Astrocyte (in vitro differentiated cells and primary cell): ENCODE measurements at regions not wholly inside any gene's neighbourhood (a gene's known extent, or its start where the extent isn't known, plus 50 kb on each side); places are given as distances from the start of the nearest gene placed in this dataset.

Source experiments
- DNase-seq: peaks from one replicate; pipeline ENCODE4 v3.0.0-alpha.2; 2010; ENCODE audit warnings: low read depth
- FAIRE-seq: peaks from 2 replicates; lab custom pipeline; 2011; peaks lifted over from hg19 to GRCh38; lab: Jason Lieb, UNC
- H2AFZ ChIP-seq: 2 replicates; pipeline ENCODE4 v1.6.0; 2012; ENCODE audit warnings: low read depth, low read length, inconsistent platforms
- H3K27ac ChIP-seq: 2 replicates; pipeline ENCODE4 v1.5.1; 2011; ENCODE audit warnings: low read depth, low read length, inconsistent platforms
- H3K27me3 ChIP-seq: 2 replicates; pipeline ENCODE4 v1.6.0; 2011; ENCODE audit warnings: low read length, inconsistent platforms; ENCODE audit not compliant: insufficient read depth
- H3K36me3 ChIP-seq: 2 replicates; pipeline ENCODE4 v1.5.1; 2011; ENCODE audit warnings: low read length, inconsistent platforms; ENCODE audit not compliant: insufficient read depth
- H3K4me1 ChIP-seq: 2 replicates; pipeline ENCODE4 v1.5.1; 2011; ENCODE audit warnings: low read length, inconsistent platforms; ENCODE audit not compliant: insufficient read depth
- H3K4me2 ChIP-seq: 2 replicates; pipeline ENCODE4 v1.6.0; 2012; ENCODE audit warnings: low read length, inconsistent platforms
- H3K4me3 ChIP-seq: 2 replicates; pipeline ENCODE4 v1.5.1; 2011; ENCODE audit warnings: low read depth, mild to moderate bottlenecking, low read length, inconsistent platforms; ENCODE audit not compliant: insufficient read depth
- H3K79me2 ChIP-seq: 2 replicates; pipeline ENCODE4 v1.6.0; 2012; ENCODE audit warnings: mild to moderate bottlenecking, low read length, inconsistent platforms; ENCODE audit not compliant: insufficient read depth
- H3K9ac ChIP-seq: 2 replicates; pipeline ENCODE4 v1.6.0; 2012; ENCODE audit warnings: mild to moderate bottlenecking, low read length, inconsistent platforms
- H3K9me3 ChIP-seq: 2 replicates; pipeline ENCODE4 v1.5.1; 2012; ENCODE audit warnings: low read depth, mild to moderate bottlenecking, low read length, inconsistent platforms; ENCODE audit not compliant: insufficient read depth
- H4K20me1 ChIP-seq: 2 replicates; pipeline ENCODE4 v1.6.0; 2012; ENCODE audit warnings: low read length, inconsistent platforms; ENCODE audit not compliant: insufficient read depth
- H3K27ac Mint-ChIP-seq: one replicate; pipeline ENCODE4 v1.8.0; 2021; ENCODE audit warnings: mild to moderate bottlenecking, mixed read lengths; ENCODE audit not compliant: unreplicated experiment
- H3K27me3 Mint-ChIP-seq: one replicate; pipeline ENCODE4 v1.8.0; 2021; ENCODE audit warnings: low read depth, mixed read lengths; ENCODE audit not compliant: unreplicated experiment
- H3K36me3 Mint-ChIP-seq: one replicate; pipeline ENCODE4 v1.8.0; 2021; ENCODE audit warnings: low read depth, mixed read lengths; ENCODE audit not compliant: unreplicated experiment
- H3K4me1 Mint-ChIP-seq: one replicate; pipeline ENCODE4 v1.8.0; 2021; ENCODE audit warnings: low read depth, mixed read lengths; ENCODE audit not compliant: unreplicated experiment
- H3K4me3 Mint-ChIP-seq: one replicate; pipeline ENCODE4 v1.8.0; 2021; ENCODE audit warnings: mild to moderate bottlenecking, moderate library complexity, mixed read lengths; ENCODE audit not compliant: unreplicated experiment
- H3K9me3 Mint-ChIP-seq: one replicate; pipeline ENCODE4 v1.8.0; 2021; ENCODE audit warnings: mild to moderate bottlenecking, mixed read lengths; ENCODE audit not compliant: unreplicated experiment
- EZH2 ChIP-seq: IDR thresholded peaks from 2 replicates; pipeline ENCODE4 v1.6.1; 2012; ENCODE audit warnings: mild to moderate bottlenecking, low read length, inconsistent platforms; ENCODE audit not compliant: insufficient read depth
- TF ChIP-seq, protein P1 (sequence below): IDR thresholded peaks from 2 replicates; pipeline ENCODE4 v1.5.1; 2011; ENCODE audit warnings: low read depth, mild to moderate bottlenecking, inconsistent platforms, low read length, moderate library complexity; ENCODE audit not compliant: insufficient read depth

DNA sequence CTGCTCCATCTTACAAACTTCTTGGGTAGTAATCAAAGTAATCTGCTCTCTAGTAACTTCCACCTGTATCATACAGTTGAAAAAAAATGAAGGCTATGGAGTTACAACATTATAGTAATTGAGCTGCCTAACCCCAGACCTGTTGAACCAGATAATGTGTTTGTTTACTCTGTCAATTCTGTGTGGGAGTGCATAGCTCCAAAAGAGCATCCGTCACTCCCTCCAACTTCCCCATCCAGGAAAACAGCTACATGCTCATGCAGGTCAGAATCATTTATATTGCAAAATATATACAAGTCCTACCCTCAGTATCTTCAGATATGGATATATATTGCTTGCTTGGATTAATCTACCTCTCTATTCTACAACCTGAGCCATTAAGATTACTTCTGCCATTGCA, 244.0 kb upstream of the ANO5 start:
- Mint-ChIP-seq H3K9me3 (no peaks in the 10 kb centered on the region), H3K4me1 (no peaks in the 10 kb centered on the region), H3K36me3 (no peaks in the 10 kb centered on the region), H3K4me3 (no peak overlapping the region), H3K27ac (no peak overlapping the region), H3K27me3 (no peaks in the 10 kb centered on the region)
- Histone ChIP-seq H3K27me3 (no peaks in the 10 kb centered on the region), H3K4me3 (no peak overlapping the region), H2AFZ (no peak overlapping the region), H3K9ac (no peak overlapping the region), H3K9me3 (peaks cover 2% of the 10 kb centered on the region), H3K4me1 (no peaks in the 10 kb centered on the region), H3K36me3 (no peaks in the 10 kb centered on the region), H3K27ac (no peak overlapping the region), H3K79me2 (no peaks in the 10 kb centered on the region), H4K20me1 (no peaks in the 10 kb centered on the region), H3K4me2 (no peak overlapping the region)
- TF ChIP-seq, protein P1, sequence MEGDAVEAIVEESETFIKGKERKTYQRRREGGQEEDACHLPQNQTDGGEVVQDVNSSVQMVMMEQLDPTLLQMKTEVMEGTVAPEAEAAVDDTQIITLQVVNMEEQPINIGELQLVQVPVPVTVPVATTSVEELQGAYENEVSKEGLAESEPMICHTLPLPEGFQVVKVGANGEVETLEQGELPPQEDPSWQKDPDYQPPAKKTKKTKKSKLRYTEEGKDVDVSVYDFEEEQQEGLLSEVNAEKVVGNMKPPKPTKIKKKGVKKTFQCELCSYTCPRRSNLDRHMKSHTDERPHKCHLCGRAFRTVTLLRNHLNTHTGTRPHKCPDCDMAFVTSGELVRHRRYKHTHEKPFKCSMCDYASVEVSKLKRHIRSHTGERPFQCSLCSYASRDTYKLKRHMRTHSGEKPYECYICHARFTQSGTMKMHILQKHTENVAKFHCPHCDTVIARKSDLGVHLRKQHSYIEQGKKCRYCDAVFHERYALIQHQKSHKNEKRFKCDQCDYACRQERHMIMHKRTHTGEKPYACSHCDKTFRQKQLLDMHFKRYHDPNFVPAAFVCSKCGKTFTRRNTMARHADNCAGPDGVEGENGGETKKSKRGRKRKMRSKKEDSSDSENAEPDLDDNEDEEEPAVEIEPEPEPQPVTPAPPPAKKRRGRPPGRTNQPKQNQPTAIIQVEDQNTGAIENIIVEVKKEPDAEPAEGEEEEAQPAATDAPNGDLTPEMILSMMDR, result no peak
- FAIRE-seq (no peak), DNase-seq (no peak)

DNA sequence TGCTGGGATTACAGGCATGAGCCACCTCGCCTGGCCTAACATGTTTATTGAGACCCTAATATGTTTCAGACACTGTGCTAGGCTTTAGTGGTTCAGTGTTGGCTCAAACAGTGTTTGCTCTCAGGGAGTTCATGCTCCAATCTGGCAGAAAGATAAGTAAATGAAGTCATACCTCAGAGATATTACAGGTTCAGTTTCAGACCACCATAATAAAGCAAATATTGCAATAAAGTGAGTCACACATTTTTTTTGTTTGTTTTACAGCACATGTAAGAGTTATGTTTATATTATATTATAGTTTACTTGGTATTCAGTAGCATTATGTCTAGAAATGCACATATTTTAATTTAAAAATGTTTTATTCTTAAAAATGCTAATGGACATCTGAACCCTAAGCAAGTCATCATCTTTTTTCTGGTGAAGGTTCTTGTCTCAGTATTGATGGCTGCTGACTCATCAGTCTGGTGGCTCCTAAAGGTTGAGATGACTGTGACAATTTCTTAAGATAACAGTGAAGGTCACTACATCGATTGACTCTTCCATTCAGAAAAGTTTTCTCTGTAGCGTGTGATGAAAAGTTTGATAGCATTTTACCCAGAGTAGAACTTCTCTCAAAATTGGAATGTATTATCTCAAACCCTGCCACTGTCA, 243.0 kb upstream of the ANO5 start:
- Mint-ChIP-seq H3K36me3 (no peaks in the 10 kb centered on the region), H3K27me3 (no peaks in the 10 kb centered on the region), H3K4me3 (no peak overlapping the region), H3K4me1 (no peaks in the 10 kb centered on the region), H3K9me3 (no peaks in the 10 kb centered on the region), H3K27ac (no peak overlapping the region)
- no peak overlapping the region for H2AFZ ChIP-seq
- no peak overlapping the region for H3K4me2 ChIP-seq
- H3K4me1 ChIP-seq, result no peaks in the 10 kb centered on the region
- H3K9me3 ChIP-seq, result peaks cover 2% of the 10 kb centered on the region
- DNase-seq (no peak), FAIRE-seq (no peak)
- no peaks in the 10 kb centered on the region for H3K36me3 ChIP-seq
- no peaks in the 10 kb centered on the region for H3K27me3 ChIP-seq
- H3K9ac ChIP-seq, result no peak overlapping the region
- no peaks in the 10 kb centered on the region for H4K20me1 ChIP-seq
- no peak overlapping the region for H3K4me3 ChIP-seq
- TF ChIP-seq EZH2, result no peak
- TF ChIP-seq, protein P1, result no peak
- H3K27ac ChIP-seq, result no peak overlapping the region
- H3K79me2 ChIP-seq, result no peaks in the 10 kb centered on the region

DNA sequence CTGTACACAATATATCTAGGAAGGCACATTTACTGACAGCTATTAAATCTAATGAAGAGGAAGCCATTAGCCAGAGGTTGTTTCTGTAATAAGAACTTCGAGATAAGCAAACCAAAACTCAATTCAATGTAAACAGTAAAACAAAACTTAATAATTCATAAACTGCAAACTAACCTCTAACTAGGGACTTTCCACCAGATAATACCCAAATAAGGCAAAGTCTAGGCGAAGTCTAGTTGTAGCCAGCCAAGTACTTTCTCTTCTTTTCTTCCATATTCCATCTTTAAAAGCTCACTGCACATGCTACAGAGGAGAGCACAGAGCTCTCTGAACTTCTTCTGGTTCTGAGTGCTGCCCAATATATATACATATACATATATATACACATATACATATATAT, 229.9 kb upstream of the ANO5 start:
- Histone ChIP-seq H3K27me3 (no peaks in the 10 kb centered on the region), H3K9me3 (no peaks in the 10 kb centered on the region), H3K27ac (no peak overlapping the region), H3K4me1 (no peaks in the 10 kb centered on the region), H3K4me3 (no peak overlapping the region), H3K4me2 (no peak overlapping the region), H3K9ac (no peak overlapping the region), H2AFZ (no peak overlapping the region), H3K79me2 (no peaks in the 10 kb centered on the region), H3K36me3 (no peaks in the 10 kb centered on the region), H4K20me1 (no peaks in the 10 kb centered on the region)
- no peaks in the 10 kb centered on the region for H3K27me3 Mint-ChIP-seq
- peaks cover 3% of the 10 kb centered on the region for H3K4me1 Mint-ChIP-seq
- TF ChIP-seq EZH2, result no peak
- TF ChIP-seq, protein P1, result no peak
- FAIRE-seq (no peak), DNase-seq (no peak)
- no peaks in the 10 kb centered on the region for H3K36me3 Mint-ChIP-seq
- no peak overlapping the region for H3K4me3 Mint-ChIP-seq
- no peaks in the 10 kb centered on the region for H3K9me3 Mint-ChIP-seq
- no peak overlapping the region for H3K27ac Mint-ChIP-seq
